Inferior parietal cortex (tissue), 1 donor: ENCODE measurements at regions not wholly inside any gene's neighbourhood (a gene's known extent, or its start where the extent isn't known, plus 50 kb on each side); places are given as distances from the start of the nearest gene placed in this dataset.
"Not testable (repeated sequence)": the region's sequence is repeated elsewhere in the genome, so short reads cannot be mapped to it uniquely, and the experiment has no call there.

ENCODE experiments used
- DNase-seq: peaks from one replicate; pipeline ENCODE4 v3.0.0-alpha.2; 2016; ENCODE audit errors: extremely low spot score

DNA sequence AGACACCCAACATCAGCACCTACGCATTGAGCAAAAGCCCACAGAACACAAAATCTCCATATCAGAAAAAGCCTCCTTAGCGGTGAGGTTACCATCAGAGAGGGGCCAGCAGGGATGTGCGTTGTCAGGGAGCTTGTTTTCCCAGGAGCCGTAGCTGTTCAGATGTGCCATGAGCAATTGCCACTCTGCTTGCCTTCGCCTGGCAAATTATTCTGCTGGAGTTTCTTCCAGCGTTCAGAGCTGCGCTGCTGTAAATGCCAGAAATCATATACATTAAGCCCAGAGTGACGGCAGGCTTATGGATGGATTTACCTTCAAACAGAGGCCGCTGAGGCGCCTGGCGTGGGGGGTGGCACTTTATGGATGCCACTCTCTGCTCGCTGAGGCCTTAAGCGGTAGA, 632.3 kb downstream of the BCOR start:
- DNase-seq, result no peak

- no peak for DNase-seq
These were observed 631.9 kb downstream of the BCOR start for GRCh38 chrX:39465906-39466305.

- DNase-seq, result no peak
These were observed 628.6 kb downstream of the BCOR start for GRCh38 chrX:39469126-39469525.

GRCh38 chrX:39470588-39471407, 627.0 kb downstream of the BCOR start:
- DNase-seq, result no peak

DNA sequence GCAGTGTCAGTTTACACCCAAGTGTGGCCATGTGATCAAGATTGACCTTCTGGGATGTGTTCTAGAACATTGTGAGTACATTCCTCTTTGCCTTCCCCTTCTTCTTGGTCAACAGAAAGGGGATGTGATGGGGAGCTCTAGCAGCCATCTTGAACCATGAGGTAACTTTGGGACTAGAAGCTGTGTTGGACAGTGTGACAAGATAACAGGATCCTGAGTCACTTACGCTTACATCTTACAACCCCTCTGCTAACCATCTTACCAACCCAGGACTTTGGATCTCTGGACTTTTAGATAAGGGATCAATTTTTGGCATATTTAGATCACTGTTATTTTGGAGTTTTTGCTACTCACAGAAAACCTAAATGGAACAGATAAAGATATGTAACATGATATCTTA, 625.6 kb downstream of the BCOR start:
- no peak for DNase-seq

DNA sequence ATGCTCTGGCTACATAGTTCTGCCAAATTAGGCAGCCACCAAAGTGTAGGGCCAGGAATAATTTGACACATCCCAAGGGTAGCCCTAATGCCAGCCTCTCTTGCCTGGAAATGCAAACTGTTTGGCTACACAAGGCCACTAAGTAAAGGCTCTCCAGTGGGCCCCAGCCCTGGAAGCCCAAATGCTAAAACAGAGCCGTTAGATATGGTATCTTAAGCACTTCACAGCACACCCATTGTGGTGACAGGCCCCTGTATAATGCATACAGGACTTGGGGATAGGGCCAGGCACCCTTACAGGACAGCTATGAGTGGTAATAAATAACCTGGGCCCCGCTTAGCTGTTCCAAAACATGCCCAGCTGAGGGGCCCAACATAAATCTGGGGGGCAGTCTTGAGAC, 623.9 kb downstream of the BCOR start:
- no peak for DNase-seq

- DNase-seq, result no peak
These were observed 622.4 kb downstream of the BCOR start for GRCh38 chrX:39475372-39475771.

- DNase-seq, result no peak
These were observed 621.1 kb downstream of the BCOR start for GRCh38 chrX:39476604-39477021.

GRCh38 chrX:39477031-39477761, 620.6 kb downstream of the BCOR start:
- DNase-seq, result no peak

DNA sequence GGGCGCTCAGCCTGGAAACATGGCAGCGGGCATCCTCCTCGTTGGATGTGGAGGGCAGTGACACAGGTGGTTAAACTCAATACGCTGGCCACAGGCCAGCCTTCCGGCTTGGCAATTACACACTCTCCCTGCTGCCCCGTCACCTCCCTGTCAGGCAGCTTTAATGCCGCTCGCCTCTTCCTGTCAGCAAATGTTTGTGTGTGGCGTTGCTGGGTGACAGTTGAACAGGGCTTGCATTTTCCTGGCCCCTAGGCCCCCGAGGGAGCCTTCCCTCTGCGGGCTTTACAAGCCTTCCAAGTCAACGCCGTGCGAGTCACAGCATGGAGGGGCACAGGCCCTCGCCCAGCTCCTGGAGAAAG, 620.0 kb downstream of the BCOR start:
- DNase-seq, result no peak

DNA sequence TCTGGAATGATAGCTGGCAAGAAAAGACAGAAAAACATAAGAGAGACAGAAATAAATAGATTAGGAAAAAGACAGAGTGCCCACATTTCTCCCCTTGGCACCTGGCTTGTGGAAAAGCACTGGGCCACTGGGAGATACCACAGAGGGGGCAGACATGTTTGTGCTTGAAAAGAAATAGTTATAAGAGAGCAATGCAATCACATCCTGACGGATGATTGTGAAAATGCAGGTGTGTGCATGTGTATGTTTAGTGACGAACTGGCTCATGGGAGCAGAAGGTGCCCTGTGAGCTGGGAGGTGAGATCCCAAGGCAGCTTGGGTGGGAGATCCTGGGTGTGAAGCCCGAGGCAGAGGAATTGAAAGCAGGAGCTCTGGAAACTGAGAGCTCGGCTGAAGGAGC, 617.9 kb downstream of the BCOR start:
- DNase-seq, result no peak

GRCh38 chrX:39480963-39481362, 616.8 kb downstream of the BCOR start:
- no peak for DNase-seq

DNA sequence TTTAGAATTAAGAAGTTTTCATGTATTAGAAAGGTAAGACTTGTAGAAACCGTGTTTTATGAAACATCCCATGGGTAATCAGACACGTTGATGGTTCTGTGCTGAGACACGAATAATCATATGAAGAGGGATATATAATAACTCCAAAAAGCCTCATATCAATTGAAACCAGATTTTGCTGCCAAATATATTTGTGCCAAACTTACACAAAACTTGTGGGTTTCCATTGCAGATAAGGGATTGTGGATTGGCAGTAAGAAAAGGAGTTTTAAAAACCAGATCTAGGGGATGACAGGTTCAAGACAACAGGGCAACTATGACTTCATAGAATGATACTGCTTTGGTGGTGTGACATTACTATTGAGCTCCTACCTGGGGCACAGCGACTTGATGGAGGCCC, 616.1 kb downstream of the BCOR start:
- no peak for DNase-seq

GRCh38 chrX:39484159-39485068, 613.3 kb downstream of the BCOR start:
- DNase-seq, result no peak

DNA sequence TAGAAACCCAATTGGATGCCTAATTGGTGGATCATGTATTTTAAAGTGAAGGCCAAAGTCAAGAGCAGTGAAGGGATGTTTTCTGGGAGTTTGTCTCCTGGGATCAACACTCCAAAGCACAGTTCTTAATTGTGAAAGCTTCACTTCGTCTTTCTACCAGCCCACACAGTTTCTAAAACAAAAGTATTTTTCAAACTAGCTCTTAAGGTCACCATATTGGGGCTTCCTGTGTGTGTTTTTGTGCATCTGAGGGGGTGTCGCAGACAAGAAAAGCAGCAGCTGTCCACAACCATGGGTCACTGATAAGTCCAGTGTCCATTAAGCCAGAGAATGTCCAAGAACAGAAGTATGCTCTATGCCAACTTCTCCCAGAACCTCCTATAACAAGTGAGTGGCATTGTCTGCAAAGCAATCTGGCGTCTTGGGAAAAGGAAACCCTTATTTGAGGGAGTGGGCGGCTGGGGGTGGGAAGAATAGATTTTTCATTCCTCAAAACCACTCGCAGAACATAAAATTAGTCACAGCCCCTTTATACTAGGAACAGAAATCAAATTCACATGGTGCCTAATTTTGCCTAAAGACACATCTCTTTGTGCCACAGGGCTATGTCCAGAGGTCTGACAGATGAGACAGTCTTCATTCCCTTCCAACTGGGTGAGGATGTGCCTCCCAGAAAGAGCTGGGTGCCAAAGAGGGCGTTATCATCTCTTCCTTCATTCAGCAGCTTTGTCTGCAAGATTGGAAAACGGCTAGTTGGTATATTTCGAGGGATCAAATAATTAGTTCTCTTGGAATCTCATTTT, 610.4 kb downstream of the BCOR start:
- no peak for DNase-seq

- no peak for DNase-seq
These were observed 609.8 kb downstream of the BCOR start for GRCh38 chrX:39487969-39488330.

DNA sequence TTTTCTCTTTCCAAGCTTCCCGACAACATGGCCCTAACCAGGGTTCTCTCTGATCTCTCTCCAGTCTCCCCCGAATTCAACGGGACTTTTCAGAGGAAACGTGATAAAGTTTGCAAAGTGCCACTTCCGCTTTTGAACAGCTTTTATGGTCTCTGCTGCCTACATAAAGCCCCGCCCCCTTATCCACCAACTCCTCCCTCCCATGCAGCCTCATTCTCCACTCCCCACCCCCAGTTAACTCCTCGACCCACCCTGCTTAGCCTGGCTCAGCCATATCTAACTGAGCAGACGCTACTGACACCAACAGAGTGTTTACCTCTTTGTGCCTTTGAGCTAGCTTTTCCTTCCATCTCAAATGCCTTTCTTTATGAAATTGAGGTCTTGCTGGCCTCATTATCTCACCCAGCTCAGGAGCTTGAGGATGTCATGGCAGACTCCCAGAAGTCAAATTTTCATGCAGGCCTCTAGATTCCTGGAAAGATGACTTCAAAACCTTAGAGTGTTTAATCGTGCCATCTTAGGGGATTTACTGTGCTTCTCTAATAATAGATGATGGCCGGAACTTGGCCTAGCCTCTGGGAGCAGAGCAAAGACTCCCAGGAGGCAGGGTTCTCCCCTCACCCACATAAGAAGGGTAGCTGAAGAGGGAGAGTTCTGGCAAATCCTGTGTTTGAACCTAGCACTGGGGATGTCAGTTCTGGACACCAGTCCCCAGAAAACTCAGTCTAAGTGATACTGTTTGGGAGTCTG, 606.0 kb downstream of the BCOR start:
- DNase-seq, result no peak

- DNase-seq, result no peak
These were observed 605.1 kb downstream of the BCOR start for GRCh38 chrX:39492497-39493162.

GRCh38 chrX:39493168-39493567, 604.6 kb downstream of the BCOR start:
- DNase-seq, result no peak

DNA sequence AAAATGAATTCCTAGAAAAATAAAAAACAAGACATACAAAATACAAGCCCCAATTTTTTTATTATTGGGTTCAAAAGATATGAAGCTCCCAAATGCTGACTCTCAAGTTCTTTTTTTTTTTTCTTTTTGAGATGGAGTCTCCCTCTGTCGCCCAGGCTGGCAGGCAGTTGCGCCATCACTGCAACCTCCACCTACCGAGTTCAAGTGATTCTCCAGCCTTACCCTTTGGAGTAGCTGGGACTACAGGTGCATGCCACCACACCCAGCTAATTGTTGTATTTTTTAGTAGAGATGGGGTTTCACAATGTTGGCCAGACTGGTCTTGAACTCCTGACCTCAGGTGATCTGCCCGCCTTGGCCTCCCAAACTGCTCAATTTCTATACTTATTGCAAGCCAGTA, 600.6 kb downstream of the BCOR start:
- not testable (repeated sequence) for DNase-seq
